Kidney (tissue), 13 donors: ENCODE measurements at regions not wholly inside any gene's neighbourhood (a gene's known extent, or its start where the extent isn't known, plus 50 kb on each side); places are given as distances from the start of the nearest gene placed in this dataset.

Source experiments
- DNase-seq, 5 donors: peaks; one replicate each; pipeline ENCODE4 v3.0.0-alpha.2; 2013 to 2020
- FAIRE-seq: peaks from 2 replicates; lab custom pipeline; 2012; peaks lifted over from hg19 to GRCh38; lab: Jason Lieb, UNC
- H3K27ac ChIP-seq, 2 donors: one replicate each; pipeline ENCODE4 v1.7.0; 2013; ENCODE audit warnings: low read depth in 2 of 2, low read length in 2 of 2, inconsistent platforms in 1 of 2
- H3K27me3 ChIP-seq: one replicate; pipeline ENCODE4 v1.7.1; 2013; ENCODE audit warnings: low read length, inconsistent platforms; ENCODE audit not compliant: control insufficient read depth, insufficient read depth
- H3K36me3 ChIP-seq, 3 donors: one replicate each; pipeline versions ENCODE4 v1.7.0 to v1.7.1; 2013; ENCODE audit warnings: low read length in 3 of 3, control low read depth in 1 of 3, inconsistent platforms in 1 of 3; ENCODE audit not compliant: insufficient read depth in 3 of 3, control insufficient read depth in 2 of 3
- H3K4me1 ChIP-seq, 3 donors: one replicate each; pipeline versions ENCODE4 v1.7.0 to v1.7.1; 2013; ENCODE audit warnings: low read length in 3 of 3, inconsistent platforms in 1 of 3, low read depth in 1 of 3; ENCODE audit not compliant: control insufficient read depth in 2 of 3, insufficient read depth in 2 of 3
- H3K4me3 ChIP-seq, 3 donors: one replicate each; pipeline versions ENCODE4 v1.7.0 to v1.8.1; 2013; ENCODE audit warnings: low read length in 3 of 3, control low read depth in 1 of 3, inconsistent platforms in 1 of 3
- H3K9ac ChIP-seq, 3 donors: one replicate each; pipeline versions ENCODE4 v1.7.0 to v1.7.1; 2013; ENCODE audit warnings: low read length in 3 of 3, control low read depth in 1 of 3, inconsistent platforms in 1 of 3
- H3K9me3 ChIP-seq, 3 donors: one replicate each; pipeline versions ENCODE4 v1.7.0 to v1.7.1; 2013; ENCODE audit warnings: low read length in 3 of 3, control low read depth in 1 of 3, inconsistent platforms in 1 of 3; ENCODE audit not compliant: control insufficient read depth in 2 of 3, insufficient read depth in 1 of 3
- CTCF ChIP-seq: IDR thresholded peaks from 3 replicates; pipeline ENCODE4 v1.5.1; 2012; ENCODE audit warnings: mild to moderate bottlenecking, moderate library complexity, borderline replicate concordance; ENCODE audit not compliant: insufficient read depth; ENCODE audit errors: extremely low read depth
- intact Hi-C: fragments of 100-400 bp; cut with DNase I; formaldehyde crosslinking; loops from one replicate; pipeline ENCODE4 v1.11.1; 2022
- donor health status: control.
- donor health status: control.
- donor health status: control.
- donor health status: control.
- donor health status: control.
- donor health status: DM: yes; HTN: yes; CAD: no.
- donor health status: Normal renal cell carcinoma (clear cell type).

GRCh38 chr2:15789381-15790062 lies 150.8 kb upstream of the MYCN start:
- H3K9ac ChIP-seq: no peak overlapping the region
- no peak overlapping the region for H3K4me3 ChIP-seq
- DNase-seq (no peak), FAIRE-seq (no peak)
- TF ChIP-seq CTCF: no peak
- no peak overlapping the region for H3K27ac ChIP-seq
- no peaks in the 10 kb centered on the region for H3K4me1 ChIP-seq
- no peaks in the 10 kb centered on the region for H3K27me3 ChIP-seq
- intact Hi-C loops: no loop called here
- no peaks in the 10 kb centered on the region for H3K9me3 ChIP-seq
- H3K36me3 ChIP-seq: no peaks in the 10 kb centered on the region

DNA sequence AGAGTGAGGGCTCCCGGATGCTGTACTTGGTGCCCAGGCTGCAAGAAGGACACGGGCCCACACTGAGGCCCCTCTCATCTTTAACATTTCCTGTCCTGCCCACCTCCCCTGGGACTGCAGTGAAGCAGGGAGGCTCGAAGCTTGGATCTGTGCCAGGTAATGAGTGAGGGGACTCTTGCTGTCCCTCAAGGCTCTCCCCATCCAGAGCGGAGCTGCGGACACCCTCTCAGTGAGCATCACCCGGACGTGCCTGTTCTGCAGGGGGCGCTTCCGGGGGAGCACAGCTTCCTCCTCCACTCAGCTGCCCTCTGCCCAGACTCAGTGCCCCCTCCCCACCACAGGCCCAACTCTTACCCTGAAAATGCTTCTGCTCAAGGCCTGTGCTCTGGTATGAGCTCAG lies 150.0 kb upstream of the MYCN start:
- Histone ChIP-seq H3K9me3 (no peaks in the 10 kb centered on the region), H3K36me3 (no peaks in the 10 kb centered on the region), H3K9ac (no peak overlapping the region), H3K27me3 (no peaks in the 10 kb centered on the region), H3K4me1 (no peaks in the 10 kb centered on the region), H3K4me3 (no peak overlapping the region), H3K27ac (no peak overlapping the region)
- no peak for FAIRE-seq
- DNase-seq: peak in 1 of 5 donors; percentile 57
- intact Hi-C loops: no loop called here
- TF ChIP-seq CTCF: no peak

DNA sequence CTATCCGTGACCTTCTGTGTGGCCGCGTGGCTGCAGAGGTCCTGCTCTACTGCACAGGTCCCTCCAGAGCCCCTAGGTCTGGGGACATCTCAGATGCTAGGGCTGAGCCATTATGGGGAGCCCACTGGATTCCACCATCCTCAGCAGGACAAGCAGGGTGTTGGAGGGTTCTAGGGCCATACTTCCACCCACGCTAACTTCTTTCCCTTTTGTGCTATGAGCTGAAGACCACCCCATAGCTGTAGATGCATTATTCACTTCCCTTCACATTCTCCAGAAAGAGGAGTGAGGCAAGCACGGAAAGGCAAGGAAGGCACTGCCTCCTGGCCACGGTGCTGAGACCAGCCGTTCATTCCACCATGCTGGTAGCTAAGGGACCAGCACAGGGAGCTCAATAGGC lies 149.5 kb upstream of the MYCN start:
- no peaks in the 10 kb centered on the region for H3K9me3 ChIP-seq
- no peak for FAIRE-seq
- intact Hi-C loops: no loop called here

More for the DNA sequence above, 149.5 kb upstream of the MYCN start:
- H3K9ac ChIP-seq: no peak overlapping the region
- H3K27me3 ChIP-seq: no peaks in the 10 kb centered on the region
- DNase-seq: peak in 1 of 5 donors; percentile 22
- no peak for TF ChIP-seq CTCF
- no peaks in the 10 kb centered on the region for H3K4me1 ChIP-seq
- H3K4me3 ChIP-seq: no peak overlapping the region
- no peaks in the 10 kb centered on the region for H3K36me3 ChIP-seq
- H3K27ac ChIP-seq: no peak overlapping the region
